ENCODE measurements at regions not wholly inside any gene's neighbourhood (a gene's known extent, or its start where the extent isn't known, plus 50 kb on each side); places are given as distances from the start of the nearest gene placed in this dataset.

DNA sequence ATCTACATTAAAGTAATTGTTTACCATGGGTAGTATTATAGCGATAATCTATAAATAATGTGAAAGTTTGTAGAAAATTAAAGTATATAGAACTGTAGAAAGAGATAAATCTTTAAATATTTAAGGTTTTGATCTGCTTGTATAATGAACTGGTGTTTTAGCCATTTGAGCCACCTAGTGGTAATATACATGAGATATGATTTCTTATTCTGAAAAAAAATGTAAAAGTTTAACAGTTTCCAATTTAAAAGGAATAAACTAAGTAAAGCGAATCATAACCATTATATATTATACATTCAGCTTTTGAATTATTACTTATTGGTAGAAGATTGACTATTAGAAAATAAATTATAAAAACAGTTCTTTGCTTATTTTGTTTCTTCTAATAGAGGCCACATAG lies 91.2 kb downstream of the OTUD1 start:
- WGBS (ENCODE audit: insufficient coverage) = 88% methylated on average over 1 of the region's 2 CpGs
- no peak overlapping the region for H3K4me3 Mint-ChIP-seq
- H3K4me1 Mint-ChIP-seq = no peaks in the 10 kb centered on the region
- Histone ChIP-seq H3K4me1 (ENCODE audit: control insufficient read depth, insufficient read depth, low read length) (no peaks in the 10 kb centered on the region), H3K36me3 (ENCODE audit: control insufficient read depth, insufficient read depth, low read length) (no peaks in the 10 kb centered on the region), H3K27me3 (ENCODE audit: control insufficient read depth, insufficient read depth, low read length) (no peaks in the 10 kb centered on the region), H3K27ac (ENCODE audit: low read length) (no peak overlapping the region), H3K9me3 (ENCODE audit: control insufficient read depth, insufficient read depth, low read length) (no peaks in the 10 kb centered on the region), H3K4me3 (ENCODE audit: low read length) (no peak overlapping the region)
- H3K9me3 Mint-ChIP-seq = no peaks in the 10 kb centered on the region
- no peaks in the 10 kb centered on the region for H3K36me3 Mint-ChIP-seq
- H3K27me3 Mint-ChIP-seq (ENCODE audit: low read depth in 2 of 2) = peaks cover 0 to 6% of the 10 kb centered on the region in 2 donors
- no peak overlapping the region for H3K27ac Mint-ChIP-seq
- DNase-seq (peak in 1 of 2 donors; percentile 30), ATAC-seq (no peak)
- TF ChIP-seq, protein P1, sequence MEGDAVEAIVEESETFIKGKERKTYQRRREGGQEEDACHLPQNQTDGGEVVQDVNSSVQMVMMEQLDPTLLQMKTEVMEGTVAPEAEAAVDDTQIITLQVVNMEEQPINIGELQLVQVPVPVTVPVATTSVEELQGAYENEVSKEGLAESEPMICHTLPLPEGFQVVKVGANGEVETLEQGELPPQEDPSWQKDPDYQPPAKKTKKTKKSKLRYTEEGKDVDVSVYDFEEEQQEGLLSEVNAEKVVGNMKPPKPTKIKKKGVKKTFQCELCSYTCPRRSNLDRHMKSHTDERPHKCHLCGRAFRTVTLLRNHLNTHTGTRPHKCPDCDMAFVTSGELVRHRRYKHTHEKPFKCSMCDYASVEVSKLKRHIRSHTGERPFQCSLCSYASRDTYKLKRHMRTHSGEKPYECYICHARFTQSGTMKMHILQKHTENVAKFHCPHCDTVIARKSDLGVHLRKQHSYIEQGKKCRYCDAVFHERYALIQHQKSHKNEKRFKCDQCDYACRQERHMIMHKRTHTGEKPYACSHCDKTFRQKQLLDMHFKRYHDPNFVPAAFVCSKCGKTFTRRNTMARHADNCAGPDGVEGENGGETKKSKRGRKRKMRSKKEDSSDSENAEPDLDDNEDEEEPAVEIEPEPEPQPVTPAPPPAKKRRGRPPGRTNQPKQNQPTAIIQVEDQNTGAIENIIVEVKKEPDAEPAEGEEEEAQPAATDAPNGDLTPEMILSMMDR (IDR thresholded peaks at IDR 0.05) = no peak
- intact Hi-C loops (cut with micrococcal nuclease) = loop anchor here (2.0 kb wide), 1 partner anchor 215 kb away; no protein-coding TSS in a partner anchor

DNA sequence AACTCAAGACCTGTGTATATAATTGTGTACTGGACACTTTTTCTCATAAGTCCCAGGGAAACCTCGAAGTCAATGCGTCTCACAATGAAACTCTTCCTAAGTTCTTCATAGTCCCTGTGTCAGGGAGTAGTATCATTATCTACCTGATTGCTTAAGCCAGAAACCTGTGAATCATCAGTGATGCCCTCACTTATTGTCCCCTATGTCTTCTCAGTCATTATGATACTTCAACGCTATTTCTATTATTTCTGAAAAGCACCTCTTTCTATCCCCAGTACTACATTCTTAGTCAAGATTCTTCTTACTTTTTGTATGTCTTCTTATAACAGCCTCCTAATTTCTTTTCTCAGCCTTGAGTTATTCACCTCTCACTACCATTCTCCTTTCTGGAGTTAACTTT lies 94.3 kb downstream of the OTUD1 start:
- H3K36me3 ChIP-seq (ENCODE audit: control insufficient read depth, insufficient read depth, low read length) = no peaks in the 10 kb centered on the region
- Mint-ChIP-seq H3K27ac (no peak overlapping the region), H3K9me3 (no peaks in the 10 kb centered on the region), H3K36me3 (no peaks in the 10 kb centered on the region), H3K4me1 (no peaks in the 10 kb centered on the region), H3K27me3 (ENCODE audit: low read depth in 2 of 2) (no peaks in the 10 kb centered on the region), H3K4me3 (no peak overlapping the region)
- no peaks in the 10 kb centered on the region for H3K27me3 ChIP-seq (ENCODE audit: control insufficient read depth, insufficient read depth, low read length)
- ATAC-seq (no peak), DNase-seq (no peak)
- H3K4me3 ChIP-seq (ENCODE audit: low read length) = no peak overlapping the region
- WGBS (ENCODE audit: insufficient coverage) = 84% methylated on average over 3 of the region's 3 CpGs
- H3K9me3 ChIP-seq (ENCODE audit: control insufficient read depth, insufficient read depth, low read length) = no peaks in the 10 kb centered on the region
- H3K4me1 ChIP-seq (ENCODE audit: control insufficient read depth, insufficient read depth, low read length) = no peaks in the 10 kb centered on the region
- intact Hi-C loops (cut with micrococcal nuclease) = no loop called here
- TF ChIP-seq, protein P1 (IDR thresholded peaks at IDR 0.05) = no peak
- no peak overlapping the region for H3K27ac ChIP-seq (ENCODE audit: low read length)

DNA sequence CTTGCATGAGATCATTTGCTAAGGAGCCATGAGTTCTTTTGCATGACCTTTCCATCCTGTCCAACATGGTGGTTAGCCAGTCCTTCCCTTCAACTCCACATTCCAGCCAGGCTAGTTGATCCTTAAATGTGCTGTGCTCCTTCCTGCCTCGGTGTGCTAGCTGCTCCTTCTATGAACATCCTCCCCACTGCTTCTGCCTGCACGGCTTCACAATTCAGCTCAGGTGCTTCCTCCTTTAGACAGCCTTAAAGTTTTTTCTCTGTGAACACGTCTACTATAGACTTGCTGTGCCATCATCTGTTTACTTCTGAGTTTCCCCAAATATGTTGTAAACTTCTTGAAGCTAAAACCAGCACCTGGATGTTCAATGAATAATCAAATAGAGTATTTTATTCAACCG lies 95.5 kb downstream of the OTUD1 start:
- DNase-seq (peak in 1 of 2 donors; percentile 20), ATAC-seq (no peak)
- H3K27me3 ChIP-seq (ENCODE audit: control insufficient read depth, insufficient read depth, low read length) = no peaks in the 10 kb centered on the region
- H3K27ac Mint-ChIP-seq = no peak overlapping the region
- H3K4me3 ChIP-seq (ENCODE audit: low read length) = no peak overlapping the region
- WGBS (ENCODE audit: insufficient coverage) = 2% methylated on average over 3 of the region's 4 CpGs
- H3K9me3 ChIP-seq (ENCODE audit: control insufficient read depth, insufficient read depth, low read length) = no peaks in the 10 kb centered on the region
- no peaks in the 10 kb centered on the region for H3K9me3 Mint-ChIP-seq
- TF ChIP-seq, protein P1 (IDR thresholded peaks at IDR 0.05) = no peak
- no peaks in the 10 kb centered on the region for H3K36me3 Mint-ChIP-seq
- H3K36me3 ChIP-seq (ENCODE audit: control insufficient read depth, insufficient read depth, low read length) = no peaks in the 10 kb centered on the region
- peaks cover 0 to 5% of the 10 kb centered on the region in 2 donors for H3K27me3 Mint-ChIP-seq (ENCODE audit: low read depth in 2 of 2)
- H3K4me3 Mint-ChIP-seq = no peak overlapping the region
- no peaks in the 10 kb centered on the region for H3K4me1 ChIP-seq (ENCODE audit: control insufficient read depth, insufficient read depth, low read length)
- intact Hi-C loops (cut with micrococcal nuclease) = no loop called here
- no peaks in the 10 kb centered on the region for H3K4me1 Mint-ChIP-seq
- H3K27ac ChIP-seq (ENCODE audit: low read length) = no peak overlapping the region

DNA sequence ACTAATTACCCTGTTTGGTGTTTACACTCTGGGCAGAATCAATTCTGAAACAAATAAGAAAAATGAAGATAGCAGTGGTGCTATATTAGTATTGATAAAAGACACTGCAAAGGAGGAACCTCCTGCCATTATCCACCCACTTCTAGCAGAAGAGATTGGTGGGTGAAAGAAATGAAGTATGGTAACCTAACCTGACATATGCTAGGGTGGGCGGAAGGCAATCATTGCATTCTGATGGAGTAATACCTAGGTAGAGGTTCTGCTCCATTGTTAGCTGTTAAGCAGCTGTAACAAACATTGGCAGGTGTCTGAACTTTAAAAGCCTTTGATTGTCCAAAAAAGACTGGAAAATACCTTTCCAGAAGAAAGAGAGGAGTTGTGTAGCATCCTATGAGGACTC lies 95.9 kb downstream of the OTUD1 start:
- Histone ChIP-seq H3K9me3 (ENCODE audit: control insufficient read depth, insufficient read depth, low read length) (no peaks in the 10 kb centered on the region), H3K27me3 (ENCODE audit: control insufficient read depth, insufficient read depth, low read length) (no peaks in the 10 kb centered on the region), H3K36me3 (ENCODE audit: control insufficient read depth, insufficient read depth, low read length) (no peaks in the 10 kb centered on the region), H3K27ac (ENCODE audit: low read length) (no peak overlapping the region), H3K4me3 (ENCODE audit: low read length) (no peak overlapping the region), H3K4me1 (ENCODE audit: control insufficient read depth, insufficient read depth, low read length) (no peaks in the 10 kb centered on the region)
- 94% methylated on average over 1 of the region's 1 CpG for WGBS (ENCODE audit: insufficient coverage)
- TF ChIP-seq, protein P1 (IDR thresholded peaks at IDR 0.05) = no peak
- no peaks in the 10 kb centered on the region for H3K9me3 Mint-ChIP-seq
- peaks cover 1% of the 10 kb centered on the region in 2 donors for H3K4me1 Mint-ChIP-seq
- intact Hi-C loops (cut with micrococcal nuclease) = no loop called here
- DNase-seq = no peak
- H3K4me3 Mint-ChIP-seq = no peak overlapping the region
- no peaks in the 10 kb centered on the region for H3K36me3 Mint-ChIP-seq
- H3K27ac Mint-ChIP-seq = no peak overlapping the region
- H3K27me3 Mint-ChIP-seq (ENCODE audit: low read depth in 2 of 2) = peaks cover 0 to 5% of the 10 kb centered on the region in 2 donors
- no peak for ATAC-seq

Data from natural killer cell (primary cell).